ENCODE measurements at regions not wholly inside any gene's neighbourhood (a gene's known extent, or its start where the extent isn't known, plus 50 kb on each side); places are given as distances from the start of the nearest gene placed in this dataset.

DNA sequence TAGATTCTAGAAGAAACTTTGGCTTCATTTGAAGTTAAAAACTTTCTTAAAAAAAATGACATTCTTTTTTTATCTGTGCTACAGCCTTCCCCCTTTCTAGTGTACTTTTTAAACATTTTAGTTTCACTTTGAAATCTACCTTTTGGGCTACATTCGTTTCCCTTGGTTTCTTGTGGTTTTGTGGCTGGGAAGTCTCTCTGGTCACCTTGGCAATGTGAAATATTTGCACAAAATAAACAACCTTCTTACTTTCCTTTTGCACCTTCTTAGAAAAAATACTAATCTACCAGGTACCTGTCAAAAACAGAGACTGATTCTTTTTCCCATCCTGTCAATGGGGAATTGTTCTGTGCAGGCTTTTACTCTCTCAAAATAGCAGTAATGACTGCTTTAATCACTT is 350.2 kb downstream of the GATA3 start:
- TF ChIP-seq POLR2A (IDR thresholded peaks at IDR 0.05) (no peak), POLR2AphosphoS5 (IDR thresholded peaks at IDR 0.05; ENCODE audit: insufficient read depth in 1 of 2, low read depth in 1 of 2) (no peak)
- TF ChIP-seq, protein P1, sequence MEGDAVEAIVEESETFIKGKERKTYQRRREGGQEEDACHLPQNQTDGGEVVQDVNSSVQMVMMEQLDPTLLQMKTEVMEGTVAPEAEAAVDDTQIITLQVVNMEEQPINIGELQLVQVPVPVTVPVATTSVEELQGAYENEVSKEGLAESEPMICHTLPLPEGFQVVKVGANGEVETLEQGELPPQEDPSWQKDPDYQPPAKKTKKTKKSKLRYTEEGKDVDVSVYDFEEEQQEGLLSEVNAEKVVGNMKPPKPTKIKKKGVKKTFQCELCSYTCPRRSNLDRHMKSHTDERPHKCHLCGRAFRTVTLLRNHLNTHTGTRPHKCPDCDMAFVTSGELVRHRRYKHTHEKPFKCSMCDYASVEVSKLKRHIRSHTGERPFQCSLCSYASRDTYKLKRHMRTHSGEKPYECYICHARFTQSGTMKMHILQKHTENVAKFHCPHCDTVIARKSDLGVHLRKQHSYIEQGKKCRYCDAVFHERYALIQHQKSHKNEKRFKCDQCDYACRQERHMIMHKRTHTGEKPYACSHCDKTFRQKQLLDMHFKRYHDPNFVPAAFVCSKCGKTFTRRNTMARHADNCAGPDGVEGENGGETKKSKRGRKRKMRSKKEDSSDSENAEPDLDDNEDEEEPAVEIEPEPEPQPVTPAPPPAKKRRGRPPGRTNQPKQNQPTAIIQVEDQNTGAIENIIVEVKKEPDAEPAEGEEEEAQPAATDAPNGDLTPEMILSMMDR (IDR thresholded peaks at IDR 0.05): no peak
